A549 (cell line): ENCODE measurements at regions not wholly inside any gene's neighbourhood (a gene's known extent, or its start where the extent isn't known, plus 50 kb on each side); places are given as distances from the start of the nearest gene placed in this dataset.
"Not testable (repeated sequence)": the region's sequence is repeated elsewhere in the genome, so short reads cannot be mapped to it uniquely, and the experiment has no call there.

Source experiments
- ATAC-seq, 2 experiments: fragments of 200-7000 bp in 1 of 2; fragments of >200 bp in 1 of 2; cut with Nextera tagmentation in 1 of 2; cut with Tn5 transposase in 1 of 2; 3 replicates each; pipeline versions ENCODE4 v1.8.0 to v1.9.1; 2018 to 2020; ENCODE audit warnings: mild to moderate bottlenecking in 1 of 2, moderate library complexity in 1 of 2
- CTCF ChIA-PET: fragments of 300-600 bp; sonication (Branson Sonifier 250); formaldehyde crosslinking; extraction: SDS; loops from one replicate; lab custom pipeline; 2021; ENCODE audit warnings: antibody characterized with exemption, inconsistent platforms; lab: Yijun Ruan, JAX
- POLR2A ChIA-PET: fragments of 350-600 bp; formaldehyde crosslinking; extraction: SDS; loops from one replicate; lab custom pipeline; 2021; ENCODE audit warnings: antibody characterized with exemption, inconsistent platforms; lab: Yijun Ruan, JAX
- DNase-seq, 2 experiments: peaks; one replicate each; pipeline versions ENCODE4 v3.0.0 to v3.0.0-alpha.2; 2011 to 2016; ENCODE audit warnings: low read depth in 1 of 2, low spot score in 1 of 2
- FAIRE-seq: peaks from 2 replicates; lab custom pipeline; 2011; peaks lifted over from hg19 to GRCh38; lab: Jason Lieb, UNC
- H3K27ac ChIP-seq, 2 experiments: fragments of >200 bp; sonication (Bioruptor Twin); formaldehyde crosslinking; 3 replicates each; pipeline ENCODE4 v1.5.1; 2016 to 2017
- H3K4me1 ChIP-seq: fragments of >200 bp; sonication (Bioruptor Twin); formaldehyde crosslinking; 3 replicates; pipeline ENCODE4 v1.6.1; 2016
- H3K4me2 ChIP-seq: fragments of >200 bp; sonication (Bioruptor Twin); formaldehyde crosslinking; 3 replicates; pipeline ENCODE4 v1.6.1; 2016
- H3K4me3 ChIP-seq: fragments of >200 bp; sonication (Bioruptor Twin); formaldehyde crosslinking; 3 replicates; pipeline ENCODE4 v1.5.1; 2016
- H3K9me3 ChIP-seq: fragments of >200 bp; sonication (Bioruptor Twin); formaldehyde crosslinking; 3 replicates; pipeline ENCODE4 v1.6.1; 2016
- CBX2 ChIP-seq: fragments of 200-600 bp; sonication (generic); IDR thresholded peaks from 2 replicates; pipeline ENCODE4 v1.6.1; 2016; ENCODE audit warnings: low read depth, mild to moderate bottlenecking, borderline replicate concordance
- CEBPB ChIP-seq, 2 experiments: fragments of >200 bp in 1 of 2; sonication (Bioruptor Twin) in 1 of 2; formaldehyde crosslinking in 1 of 2; IDR thresholded peaks; 2 replicates each; pipeline ENCODE4 v1.6.1; 2012 to 2016
- CHD2 ChIP-seq: fragments of 150-350 bp; IDR thresholded peaks from 2 replicates; pipeline ENCODE4 v1.6.1; 2014; ENCODE audit warnings: low read length; ENCODE audit not compliant: partially characterized antibody
- CTCF ChIP-seq: fragments of >200 bp; sonication (Bioruptor Twin); formaldehyde crosslinking; IDR thresholded peaks from 3 replicates; pipeline ENCODE4 v1.5.1; 2016
- EP300 ChIP-seq, 2 experiments: fragments of >200 bp; sonication (Bioruptor Twin); formaldehyde crosslinking; IDR thresholded peaks; 2 replicates in 1 of 2; 3 replicates in 1 of 2; pipeline ENCODE4 v1.6.1; 2016 to 2017
- ESRRA ChIP-seq: fragments of 150-350 bp; IDR thresholded peaks from 2 replicates; pipeline ENCODE4 v1.6.1; 2014; ENCODE audit warnings: mild to moderate bottlenecking, low read length, borderline replicate concordance
- FOSB ChIP-seq: fragments of 250-450 bp; sonication (Bioruptor Pico); IDR thresholded peaks from 2 replicates; pipeline ENCODE4 v1.5.0; 2020; ENCODE audit warnings: mild to moderate bottlenecking, moderate library complexity
- FOSL2 ChIP-seq, 2 experiments: fragments of 450-650 bp in 1 of 2; fragments of >200 bp in 1 of 2; sonication (Bioruptor Twin) in 1 of 2; formaldehyde crosslinking; IDR thresholded peaks; 2 replicates each; pipeline versions ENCODE4 v1.5.0 to v1.6.1; 2016 to 2020; ENCODE audit warnings: mild to moderate bottlenecking in 1 of 2, moderate library complexity in 1 of 2
- HDAC2 ChIP-seq: fragments of 200-600 bp; sonication (generic); IDR thresholded peaks from 2 replicates; pipeline ENCODE4 v1.6.1; 2016
- HES2 ChIP-seq: fragments of >200 bp; sonication (Bioruptor Twin); formaldehyde crosslinking; IDR thresholded peaks from 2 replicates; pipeline ENCODE4 v1.6.1; 2016
- HOXB5 ChIP-seq: fragments of 250-450 bp; sonication (Bioruptor Pico); IDR thresholded peaks from 2 replicates; pipeline ENCODE4 v1.5.0; 2020; ENCODE audit warnings: mild to moderate bottlenecking, moderate library complexity
- JUN ChIP-seq, 2 experiments: fragments of >200 bp; sonication (Bioruptor Twin); formaldehyde crosslinking; IDR thresholded peaks; 2 replicates in 1 of 2; 3 replicates in 1 of 2; pipeline ENCODE4 v1.6.1; 2016 to 2017
- MAFK ChIP-seq: fragments of 450-650 bp; IDR thresholded peaks from 2 replicates; pipeline ENCODE4 v1.6.1; 2014; ENCODE audit not compliant: partially characterized antibody
- MYC ChIP-seq: IDR thresholded peaks from 2 replicates; pipeline ENCODE4 v1.6.1; 2012; ENCODE audit warnings: mild to moderate bottlenecking, inconsistent platforms, low read length, improper control_type of control experiment, borderline replicate concordance
- NFE2L2 ChIP-seq: fragments of 150-350 bp; conservative IDR thresholded peaks from 2 replicates; pipeline ENCODE4 v1.6.1; 2014; ENCODE audit warnings: low read length
- PHF8 ChIP-seq: fragments of 200-600 bp; sonication (generic); IDR thresholded peaks from 2 replicates; pipeline ENCODE4 v1.6.1; 2016; ENCODE audit warnings: low read depth, mild to moderate bottlenecking, antibody characterized with exemption, moderate library complexity, borderline replicate concordance
- REST ChIP-seq: fragments of 200-600 bp; sonication (generic); IDR thresholded peaks from 2 replicates; pipeline ENCODE4 v1.6.1; 2016; ENCODE audit warnings: antibody characterized with exemption, mild to moderate bottlenecking, moderate library complexity
- SREBF2 ChIP-seq: fragments of 450-650 bp; IDR thresholded peaks from 2 replicates; pipeline ENCODE4 v1.6.1; 2014; ENCODE audit warnings: mild to moderate bottlenecking, moderate library complexity
- ZC3H11A ChIP-seq: fragments of 450-650 bp; IDR thresholded peaks from 2 replicates; pipeline ENCODE4 v1.6.1; 2014; ENCODE audit warnings: antibody characterized with exemption, mild to moderate bottlenecking
- ZNF302 ChIP-seq: fragments of 250-450 bp; sonication (Bioruptor Pico); IDR thresholded peaks from 2 replicates; pipeline ENCODE4 v1.9.0; 2021; ENCODE audit warnings: inconsistent platforms, mild to moderate bottlenecking, moderate library complexity
- ZSCAN20 ChIP-seq: fragments of 250-450 bp; sonication (Bioruptor Pico); IDR thresholded peaks from 2 replicates; pipeline ENCODE4 v1.8.0; 2022; ENCODE audit warnings: mild to moderate bottlenecking, moderate library complexity
- WGBS: methylation state at CpG from one replicate; pipeline ENCODE4 v1.1.6; 2017; ENCODE audit errors: missing lambda C conversion rate; 5-methylcytosine and 5-hydroxymethylcytosine counted together

- WGBS = 59% methylated on average over 3 of the region's 3 CpGs
- Histone ChIP-seq H3K4me1 (no peaks in the 10 kb centered on the region), H3K4me3 (no peak overlapping the region), H3K27ac (no peak overlapping the region), H3K4me2 (no peak overlapping the region)
- ChIA-PET CTCF (no interaction called here), POLR2A (no interaction called here)
- DNase-seq = no peak
- TF ChIP-seq ZSCAN20 = no peak
- no peak for TF ChIP-seq FOSL2 (IDR thresholded peaks at IDR 0.05)
- no peak for TF ChIP-seq FOSL2 (CRISPR knock-in tag; IDR thresholded peaks at IDR 0.05)
- TF ChIP-seq HDAC2 = no peak
- no peak for TF ChIP-seq CEBPB (IDR thresholded peaks at IDR 0.05)
- no peak for TF ChIP-seq MYC
- TF ChIP-seq HES2 = no peak
- no peak for TF ChIP-seq NFE2L2
- TF ChIP-seq CTCF = no peak
- TF ChIP-seq HOXB5 (CRISPR knock-in tag) = no peak
- no peak for TF ChIP-seq CBX2
- TF ChIP-seq EP300 (IDR thresholded peaks at IDR 0.05) = no peak
- no peak for TF ChIP-seq PHF8
- no peak for TF ChIP-seq ZNF302 (CRISPR knock-in tag)
- no peak for TF ChIP-seq CHD2
- TF ChIP-seq, all 56 proteins: peak for 0
- no peaks in the 10 kb centered on the region for H3K9me3 ChIP-seq
- ATAC-seq = no peak
- no peak for FAIRE-seq
Observed at GRCh38 chr3:87541723-87542122, 265.3 kb upstream of the POU1F1 start.

- WGBS = 85% methylated on average over 5 of the region's 5 CpGs
- H3K4me3 ChIP-seq, FAIRE-seq, H3K4me2 ChIP-seq, ATAC-seq, H3K27ac ChIP-seq, H3K4me1 ChIP-seq, CTCF ChIA-PET, H3K9me3 ChIP-seq, DNase-seq, POLR2A ChIA-PET: not testable (repeated sequence)
- TF ChIP-seq MAFK (peak; percentile 34), ZC3H11A (peak; percentile 75)
Observed at GRCh38 chr3:87538722-87539121, 262.3 kb upstream of the POU1F1 start.

- 78% methylated on average over 11 of the region's 11 CpGs for WGBS
- POLR2A ChIA-PET = no interaction called here
- no peaks in the 10 kb centered on the region for H3K9me3 ChIP-seq
- H3K4me2 ChIP-seq = no peak overlapping the region
- ATAC-seq (no peak), DNase-seq (no peak), FAIRE-seq (no peak)
- no peak overlapping the region for H3K4me3 ChIP-seq
- no peak overlapping the region for H3K27ac ChIP-seq
- no peak for TF ChIP-seq HES2
- no peak for TF ChIP-seq JUN (IDR thresholded peaks at IDR 0.05)
- no peak for TF ChIP-seq REST
- TF ChIP-seq SREBF2 = no peak
- TF ChIP-seq ESRRA = no peak
- TF ChIP-seq FOSB (CRISPR knock-in tag) = no peak
- H3K4me1 ChIP-seq = no peaks in the 10 kb centered on the region
- CTCF ChIA-PET = interaction anchor here (2.5 kb wide), 1 partner anchor 212 kb away, joined by 6 read pairs; no protein-coding TSS in a partner anchor
Observed at GRCh38 chr3:87509401-87509800, 233.0 kb upstream of the POU1F1 start.
